Stomach (tissue), 4 donors: ENCODE measurements at regions not wholly inside any gene's neighbourhood (a gene's known extent, or its start where the extent isn't known, plus 50 kb on each side); places are given as distances from the start of the nearest gene placed in this dataset.

Experiments
- CTCF ChIP-seq, 7 experiments: fragments of 450-650 bp in 4 of 7; fragments of 200-600 bp in 3 of 7; sonication (generic) in 3 of 7; IDR thresholded peaks; one replicate each; pipeline ENCODE4 v1.5.1; 2016 to 2019; ENCODE audit warnings: antibody characterized with exemption in 7 of 7, control low read depth in 2 of 7, mild to moderate bottlenecking in 1 of 7
- EP300 ChIP-seq: sonication (generic); formaldehyde crosslinking; IDR thresholded peaks from one replicate; pipeline ENCODE4 v1.6.1; 2017; ENCODE audit warnings: antibody characterized with exemption
- POLR2A ChIP-seq, 4 donors: fragments of 450-650 bp; IDR thresholded peaks; one replicate each; pipeline ENCODE4 v1.6.1; 2016; ENCODE audit warnings: antibody characterized with exemption in 4 of 4, control low read depth in 2 of 4, mild to moderate bottlenecking in 1 of 4, moderate library complexity in 1 of 4

- no peak for TF ChIP-seq CTCF (IDR thresholded peaks at IDR 0.05)
- TF ChIP-seq EP300 = no peak
- no peak for TF ChIP-seq POLR2A (IDR thresholded peaks at IDR 0.05)
Observed at GRCh38 chr9:28135549-28135948, 562.3 kb upstream of the C9orf72 start.
